Neural progenitor cell (in vitro differentiated cells): ENCODE measurements at regions not wholly inside any gene's neighbourhood (a gene's known extent, or its start where the extent isn't known, plus 50 kb on each side); places are given as distances from the start of the nearest gene placed in this dataset.

Experiments
- CTCF ChIP-seq: fragments of 200-600 bp; sonication (generic); IDR thresholded peaks from 2 replicates; pipeline ENCODE4 v1.5.1; 2017; ENCODE audit warnings: antibody characterized with exemption, mild to moderate bottlenecking
- EZH2phosphoT487 ChIP-seq: fragments of 200-600 bp; sonication (generic); IDR thresholded peaks from 2 replicates; pipeline ENCODE4 v1.6.1; 2017; ENCODE audit warnings: antibody characterized with exemption

- TF ChIP-seq CTCF (no peak), EZH2phosphoT487 (no peak)
Observed at GRCh38 chr5:56290378-56291078, 57.4 kb upstream of the ANKRD55 start.
